GM12873 (cell line): ENCODE measurements at regions not wholly inside any gene's neighbourhood (a gene's known extent, or its start where the extent isn't known, plus 50 kb on each side); places are given as distances from the start of the nearest gene placed in this dataset.

Source experiments
- TF ChIP-seq, protein P1 (sequence below): IDR thresholded peaks from 2 replicates; pipeline ENCODE4 v1.5.1; 2012; ENCODE audit warnings: low read depth, mild to moderate bottlenecking, moderate library complexity, low read length, control low read depth; ENCODE audit not compliant: insufficient read depth; ENCODE audit errors: missing control alignments

GRCh38 chr5:13276156-13276555 is 668.3 kb downstream of the DNAH5 start:
- TF ChIP-seq, protein P1, sequence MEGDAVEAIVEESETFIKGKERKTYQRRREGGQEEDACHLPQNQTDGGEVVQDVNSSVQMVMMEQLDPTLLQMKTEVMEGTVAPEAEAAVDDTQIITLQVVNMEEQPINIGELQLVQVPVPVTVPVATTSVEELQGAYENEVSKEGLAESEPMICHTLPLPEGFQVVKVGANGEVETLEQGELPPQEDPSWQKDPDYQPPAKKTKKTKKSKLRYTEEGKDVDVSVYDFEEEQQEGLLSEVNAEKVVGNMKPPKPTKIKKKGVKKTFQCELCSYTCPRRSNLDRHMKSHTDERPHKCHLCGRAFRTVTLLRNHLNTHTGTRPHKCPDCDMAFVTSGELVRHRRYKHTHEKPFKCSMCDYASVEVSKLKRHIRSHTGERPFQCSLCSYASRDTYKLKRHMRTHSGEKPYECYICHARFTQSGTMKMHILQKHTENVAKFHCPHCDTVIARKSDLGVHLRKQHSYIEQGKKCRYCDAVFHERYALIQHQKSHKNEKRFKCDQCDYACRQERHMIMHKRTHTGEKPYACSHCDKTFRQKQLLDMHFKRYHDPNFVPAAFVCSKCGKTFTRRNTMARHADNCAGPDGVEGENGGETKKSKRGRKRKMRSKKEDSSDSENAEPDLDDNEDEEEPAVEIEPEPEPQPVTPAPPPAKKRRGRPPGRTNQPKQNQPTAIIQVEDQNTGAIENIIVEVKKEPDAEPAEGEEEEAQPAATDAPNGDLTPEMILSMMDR = no peak

DNA sequence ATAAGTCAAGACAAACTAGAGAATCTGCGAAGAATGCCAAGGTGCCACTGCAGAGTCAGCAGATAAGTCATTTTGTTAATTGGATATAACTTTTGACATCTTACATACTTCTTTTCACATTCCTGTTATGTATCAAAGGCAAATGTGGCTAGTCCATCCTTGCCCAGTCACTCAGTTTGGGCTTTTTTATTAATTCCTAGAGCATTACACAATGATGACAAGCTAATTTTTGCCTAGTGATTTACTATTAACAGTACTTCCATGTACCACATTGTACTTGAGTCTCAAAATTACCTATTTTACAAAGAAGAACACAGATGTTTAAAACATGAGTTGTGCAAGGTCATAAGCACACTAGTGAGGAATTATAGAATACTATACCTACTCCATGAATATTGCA is 680.8 kb downstream of the DNAH5 start:
- TF ChIP-seq, protein P1 = no peak

- TF ChIP-seq, protein P1 = no peak
Measured at GRCh38 chr5:13253111-13253510, 691.4 kb downstream of the DNAH5 start.

DNA sequence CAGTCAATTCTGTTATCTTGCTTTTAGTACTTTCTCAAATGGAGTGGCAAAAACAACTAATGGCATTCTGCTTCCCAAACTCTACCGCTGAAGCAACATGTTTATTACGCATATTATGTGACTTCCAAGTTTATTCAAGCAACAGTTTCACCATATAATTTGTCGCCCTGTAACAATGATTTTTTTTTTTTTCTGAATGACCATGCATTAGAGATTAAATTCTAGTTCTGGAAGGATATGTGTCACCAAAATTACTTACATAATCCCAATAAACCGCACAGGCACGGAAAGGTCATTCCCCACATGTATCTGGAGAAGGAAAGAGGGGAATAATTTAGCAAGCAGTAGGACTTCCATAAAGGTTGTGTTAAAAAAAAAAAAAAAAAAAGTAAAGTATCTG is 691.8 kb downstream of the DNAH5 start:
- TF ChIP-seq, protein P1 = no peak

DNA sequence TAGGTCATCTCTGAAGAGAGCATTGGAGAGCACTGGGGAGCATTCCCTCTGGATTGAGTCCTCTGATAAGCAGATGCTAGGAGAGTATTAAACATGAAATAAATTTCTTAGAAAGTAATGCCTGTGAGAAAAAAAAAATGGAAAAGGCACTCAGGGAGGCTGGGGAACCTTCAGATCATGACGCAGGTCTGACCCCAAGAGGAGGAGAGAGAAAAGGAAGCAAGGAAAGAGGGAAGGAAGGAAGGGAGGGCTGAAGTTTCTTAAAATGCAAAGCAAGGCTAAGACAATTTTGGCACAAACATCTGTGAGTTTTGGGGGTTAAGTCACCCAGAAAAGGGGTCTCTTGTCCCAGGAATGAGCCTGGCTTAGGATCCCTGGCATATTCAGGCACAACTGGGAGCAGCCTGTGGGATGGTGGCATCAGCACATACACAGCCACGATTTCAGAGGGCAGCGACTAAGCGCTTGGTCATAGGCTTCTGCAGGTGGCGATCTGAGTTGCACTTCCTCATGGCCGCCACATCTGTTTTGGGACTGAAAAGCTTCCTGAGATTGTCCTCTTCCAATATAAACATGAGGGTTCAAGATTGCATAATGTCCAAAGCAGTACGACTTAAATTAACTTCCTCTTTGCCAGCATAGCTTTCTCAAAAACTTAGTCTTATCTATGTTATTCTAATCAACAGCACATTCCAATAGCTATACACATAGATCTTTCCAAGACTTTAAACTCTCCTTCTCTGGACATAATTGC is 692.7 kb downstream of the DNAH5 start:
- TF ChIP-seq, protein P1 = no peak

GRCh38 chr5:13250464-13251291 is 693.8 kb downstream of the DNAH5 start:
- TF ChIP-seq, protein P1 = peak; percentile 76

DNA sequence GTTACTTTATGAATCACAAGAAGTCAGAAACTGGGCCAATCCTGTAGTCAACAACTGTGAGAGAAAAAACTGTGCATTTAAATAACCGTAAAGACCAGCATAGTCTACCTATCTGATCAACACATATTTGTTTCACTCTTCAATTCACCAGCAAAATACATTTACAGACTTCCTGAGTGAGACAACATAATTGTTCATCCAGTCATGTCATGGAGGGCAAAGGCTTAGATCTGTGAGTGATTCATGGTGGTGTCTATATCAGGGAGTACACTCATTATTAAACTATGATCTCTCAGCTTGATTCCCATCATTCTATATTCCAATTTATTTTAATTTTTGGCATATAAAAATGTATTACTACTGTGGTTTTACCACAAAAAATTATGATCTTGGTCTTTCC is 694.6 kb downstream of the DNAH5 start:
- TF ChIP-seq, protein P1 = no peak
